HG02571 (cell line): ENCODE measurements at regions not wholly inside any gene's neighbourhood (a gene's known extent, or its start where the extent isn't known, plus 50 kb on each side); places are given as distances from the start of the nearest gene placed in this dataset.
"Not testable (repeated sequence)": the region's sequence is repeated elsewhere in the genome, so short reads cannot be mapped to it uniquely, and the experiment has no call there.

ENCODE experiments used
- ATAC-seq: cut with Tn5 transposase; IDR thresholded peaks from one replicate; pipeline ENCODE4 v1.9.1; 2021; ENCODE audit warnings: mild to moderate bottlenecking, moderate library complexity; ENCODE audit not compliant: unreplicated experiment

GRCh38 chr4:18722748-18723191, 701.2 kb upstream of the LCORL start:
- ATAC-seq = no peak

- no peak for ATAC-seq
Measured at GRCh38 chr4:18698119-18698883, 676.7 kb upstream of the LCORL start.

GRCh38 chr4:18695733-18696527, 674.4 kb upstream of the LCORL start:
- ATAC-seq = no peak

- no peak for ATAC-seq
Measured at GRCh38 chr4:18691431-18692200, 670.1 kb upstream of the LCORL start.

- no peak for ATAC-seq
Measured at GRCh38 chr4:18690291-18690955, 668.9 kb upstream of the LCORL start.

- ATAC-seq = no peak
Measured at GRCh38 chr4:18689308-18690115, 668.0 kb upstream of the LCORL start.

- not testable (repeated sequence) for ATAC-seq
Measured at GRCh38 chr4:18688351-18688750, 666.8 kb upstream of the LCORL start.

GRCh38 chr4:18686338-18687037, 664.9 kb upstream of the LCORL start:
- ATAC-seq = no peak

GRCh38 chr4:18684932-18685331, 663.4 kb upstream of the LCORL start:
- ATAC-seq = no peak

- no peak for ATAC-seq
Measured at GRCh38 chr4:18676526-18676915, 655.0 kb upstream of the LCORL start.

- no peak for ATAC-seq
Measured at GRCh38 chr4:18675586-18676525, 654.3 kb upstream of the LCORL start.

- ATAC-seq = no peak
Measured at GRCh38 chr4:18670034-18670433, 648.5 kb upstream of the LCORL start.

GRCh38 chr4:18669390-18669789, 647.8 kb upstream of the LCORL start:
- no peak for ATAC-seq

GRCh38 chr4:18666322-18666721, 644.8 kb upstream of the LCORL start:
- no peak for ATAC-seq

- no peak for ATAC-seq
Measured at GRCh38 chr4:18664171-18664570, 642.6 kb upstream of the LCORL start.

- no peak for ATAC-seq
Measured at GRCh38 chr4:18645351-18645750, 623.8 kb upstream of the LCORL start.

- no peak for ATAC-seq
Measured at GRCh38 chr4:18641334-18641733, 619.8 kb upstream of the LCORL start.

GRCh38 chr4:18638031-18638430, 616.5 kb upstream of the LCORL start:
- no peak for ATAC-seq
